WI38 (cell line): ENCODE measurements at regions not wholly inside any gene's neighbourhood (a gene's known extent, or its start where the extent isn't known, plus 50 kb on each side); places are given as distances from the start of the nearest gene placed in this dataset.

Experiments used
- H3K4me3 ChIP-seq: 2 replicates; pipeline ENCODE4 v1.5.1; 2011; ENCODE audit warnings: low read depth, mild to moderate bottlenecking, control low read depth, low read length
- TF ChIP-seq, protein P1 (sequence below): IDR thresholded peaks from 2 replicates; pipeline ENCODE4 v1.5.1; 2012; ENCODE audit warnings: low read depth, mild to moderate bottlenecking, control low read depth, low read length

DNA sequence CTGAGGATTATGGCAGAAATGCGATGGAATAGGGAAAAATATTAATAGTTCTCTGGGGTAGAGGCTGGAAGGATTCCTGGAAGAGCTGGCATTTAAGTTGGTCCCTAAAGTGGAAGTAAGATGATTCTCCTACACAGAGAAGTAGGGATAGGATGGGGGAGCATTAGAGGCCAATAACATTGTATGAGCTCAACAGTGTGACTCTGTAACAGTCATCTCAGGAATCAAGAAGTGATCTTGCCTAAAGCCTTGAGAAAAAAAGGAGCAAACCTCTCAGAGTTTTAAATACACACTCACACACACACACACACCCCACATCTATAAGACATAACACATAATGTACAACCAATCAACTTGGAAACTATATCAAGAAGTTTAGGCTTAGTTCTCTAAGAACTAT, 117.7 kb upstream of the CDK1 start:
- H3K4me3 ChIP-seq = no peak overlapping the region
- TF ChIP-seq, protein P1, sequence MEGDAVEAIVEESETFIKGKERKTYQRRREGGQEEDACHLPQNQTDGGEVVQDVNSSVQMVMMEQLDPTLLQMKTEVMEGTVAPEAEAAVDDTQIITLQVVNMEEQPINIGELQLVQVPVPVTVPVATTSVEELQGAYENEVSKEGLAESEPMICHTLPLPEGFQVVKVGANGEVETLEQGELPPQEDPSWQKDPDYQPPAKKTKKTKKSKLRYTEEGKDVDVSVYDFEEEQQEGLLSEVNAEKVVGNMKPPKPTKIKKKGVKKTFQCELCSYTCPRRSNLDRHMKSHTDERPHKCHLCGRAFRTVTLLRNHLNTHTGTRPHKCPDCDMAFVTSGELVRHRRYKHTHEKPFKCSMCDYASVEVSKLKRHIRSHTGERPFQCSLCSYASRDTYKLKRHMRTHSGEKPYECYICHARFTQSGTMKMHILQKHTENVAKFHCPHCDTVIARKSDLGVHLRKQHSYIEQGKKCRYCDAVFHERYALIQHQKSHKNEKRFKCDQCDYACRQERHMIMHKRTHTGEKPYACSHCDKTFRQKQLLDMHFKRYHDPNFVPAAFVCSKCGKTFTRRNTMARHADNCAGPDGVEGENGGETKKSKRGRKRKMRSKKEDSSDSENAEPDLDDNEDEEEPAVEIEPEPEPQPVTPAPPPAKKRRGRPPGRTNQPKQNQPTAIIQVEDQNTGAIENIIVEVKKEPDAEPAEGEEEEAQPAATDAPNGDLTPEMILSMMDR = no peak

DNA sequence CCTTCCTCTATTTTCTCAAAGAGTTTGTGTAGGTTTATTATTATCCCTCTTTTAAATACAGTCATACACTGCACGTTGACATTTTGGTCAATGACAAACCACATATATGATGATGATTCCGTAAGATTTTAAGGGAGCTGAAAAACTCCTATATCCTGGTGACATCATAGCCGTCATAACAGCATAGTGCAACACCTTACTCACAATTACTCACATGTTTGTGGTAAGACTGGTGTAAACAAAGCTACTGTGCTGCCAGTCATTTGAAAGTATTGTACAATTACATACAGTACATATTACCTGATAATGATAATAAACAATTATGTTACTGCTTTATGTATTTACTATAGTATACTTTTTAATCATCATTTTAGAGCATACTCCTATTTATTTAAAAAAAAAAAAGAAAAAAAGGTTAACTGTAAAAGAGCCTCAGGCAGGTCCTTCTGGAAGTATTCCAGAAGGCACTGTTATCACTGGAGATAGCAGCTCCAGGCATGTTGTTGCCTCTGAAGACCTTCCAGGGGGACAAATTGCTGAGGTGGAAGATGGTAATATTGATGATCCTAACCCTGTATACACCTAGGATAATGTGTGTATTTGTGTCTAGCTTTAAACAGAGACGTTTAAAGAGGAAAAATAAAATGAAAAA, 123.3 kb upstream of the CDK1 start:
- H3K4me3 ChIP-seq = no peak overlapping the region
- TF ChIP-seq, protein P1 = no peak

DNA sequence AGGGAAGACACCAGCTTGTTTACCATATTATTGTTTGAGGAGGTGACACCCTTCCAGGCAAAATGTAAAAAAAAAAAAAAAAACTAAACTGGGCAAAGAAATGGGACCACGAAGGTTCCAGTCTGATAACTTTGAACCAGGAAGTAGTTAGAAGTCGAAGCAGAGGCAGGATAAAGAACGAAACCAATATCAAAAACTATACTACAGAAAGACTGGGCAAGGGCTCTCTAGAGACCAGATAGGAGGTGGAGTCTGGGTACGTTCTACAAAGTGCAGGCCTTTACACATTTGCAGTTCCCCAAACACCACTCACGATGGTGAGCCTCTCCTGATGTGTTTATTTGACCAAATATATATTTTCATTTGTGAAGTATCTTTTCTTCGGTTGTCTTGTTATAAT, 125.7 kb upstream of the CDK1 start:
- TF ChIP-seq, protein P1 = no peak
- H3K4me3 ChIP-seq = no peak overlapping the region

DNA sequence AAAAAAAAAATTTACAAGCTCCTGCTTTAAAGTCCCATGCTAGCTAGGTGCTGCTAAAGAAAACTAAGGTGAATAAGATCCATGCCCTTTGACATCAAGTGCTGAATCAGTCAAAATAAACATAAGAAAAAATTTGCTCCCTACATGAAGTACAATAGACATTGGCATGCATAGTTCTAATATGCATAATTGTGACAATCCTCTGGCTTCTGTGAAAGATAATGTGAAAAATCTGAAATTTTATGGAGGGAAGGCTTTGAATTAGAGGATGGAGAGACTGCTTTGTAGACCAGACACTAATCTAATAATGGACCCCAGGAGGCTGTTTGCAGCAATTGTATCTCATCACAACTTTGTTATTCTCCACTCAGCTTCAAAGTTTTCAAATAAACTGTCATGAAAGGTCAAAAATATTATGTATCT, 127.9 kb upstream of the CDK1 start:
- TF ChIP-seq, protein P1 = no peak
- no peak overlapping the region for H3K4me3 ChIP-seq

DNA sequence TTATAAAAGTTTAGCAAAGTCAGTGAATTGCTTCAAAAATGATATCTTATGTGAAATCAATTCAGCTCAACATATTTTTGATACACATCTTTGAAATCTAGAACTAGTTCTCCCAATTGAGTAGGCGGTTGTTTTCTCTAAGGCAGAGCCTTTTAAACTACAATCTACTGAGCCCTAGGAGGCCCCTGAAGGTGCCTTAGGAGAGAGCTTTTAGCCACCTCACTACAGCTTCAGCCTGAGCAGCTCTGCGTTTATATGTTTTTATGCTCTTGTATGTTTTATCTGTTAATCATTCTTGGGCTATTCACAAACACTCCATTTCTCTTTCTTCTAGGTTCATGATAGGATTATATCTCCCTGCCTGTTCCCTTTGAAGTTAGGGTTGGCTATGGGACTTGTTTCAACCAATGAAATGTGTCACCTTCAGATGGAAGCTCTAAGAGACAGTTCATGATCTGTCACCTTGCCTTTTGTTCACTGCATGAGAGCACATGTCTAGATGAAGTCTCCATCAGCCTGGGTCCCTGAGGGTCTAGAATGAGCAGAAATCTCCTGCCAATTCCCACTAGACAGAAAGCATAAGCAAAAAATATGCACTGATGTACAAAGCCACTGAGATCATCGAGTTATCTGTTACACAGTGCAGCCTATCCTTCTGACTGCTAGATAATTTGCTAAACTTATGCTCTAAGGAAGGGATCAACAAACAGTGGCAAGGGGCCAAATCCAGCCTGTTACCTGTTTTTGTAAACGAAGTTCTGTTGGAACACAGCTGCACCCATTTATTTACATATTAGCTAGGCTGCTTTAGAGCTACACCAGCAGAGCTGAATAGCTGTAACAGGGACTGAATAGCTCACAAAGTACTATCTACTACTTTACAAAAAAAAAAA, 128.5 kb upstream of the CDK1 start:
- H3K4me3 ChIP-seq = no peak overlapping the region
- TF ChIP-seq, protein P1 = no peak

DNA sequence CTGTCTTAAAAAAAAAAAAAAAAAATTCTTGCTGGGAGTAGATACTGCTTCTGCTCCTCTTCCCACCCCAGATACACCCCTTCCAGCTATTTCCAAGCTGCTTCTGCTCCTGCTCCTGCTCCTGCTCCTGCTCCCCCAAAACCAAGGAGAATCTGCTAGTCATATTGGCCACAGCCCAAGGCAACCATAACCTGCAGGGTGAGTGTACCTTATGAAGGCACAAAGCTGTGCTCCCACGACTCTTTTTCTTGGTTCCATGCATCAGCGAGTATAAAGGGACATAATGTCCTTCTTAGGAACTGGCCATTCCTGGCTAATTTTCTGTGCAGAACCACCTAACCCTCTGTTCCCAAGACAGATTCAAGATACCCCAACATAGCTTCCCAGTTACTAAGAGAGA, 129.5 kb upstream of the CDK1 start:
- no peak overlapping the region for H3K4me3 ChIP-seq
- TF ChIP-seq, protein P1 = no peak
